HG02678 (cell line): ENCODE measurements at regions not wholly inside any gene's neighbourhood (a gene's known extent, or its start where the extent isn't known, plus 50 kb on each side); places are given as distances from the start of the nearest gene placed in this dataset.

Experiments
- ATAC-seq: cut with Tn5 transposase; IDR thresholded peaks from one replicate; pipeline ENCODE4 v1.9.1; 2021; ENCODE audit warnings: mild to moderate bottlenecking, moderate library complexity; ENCODE audit not compliant: unreplicated experiment

DNA sequence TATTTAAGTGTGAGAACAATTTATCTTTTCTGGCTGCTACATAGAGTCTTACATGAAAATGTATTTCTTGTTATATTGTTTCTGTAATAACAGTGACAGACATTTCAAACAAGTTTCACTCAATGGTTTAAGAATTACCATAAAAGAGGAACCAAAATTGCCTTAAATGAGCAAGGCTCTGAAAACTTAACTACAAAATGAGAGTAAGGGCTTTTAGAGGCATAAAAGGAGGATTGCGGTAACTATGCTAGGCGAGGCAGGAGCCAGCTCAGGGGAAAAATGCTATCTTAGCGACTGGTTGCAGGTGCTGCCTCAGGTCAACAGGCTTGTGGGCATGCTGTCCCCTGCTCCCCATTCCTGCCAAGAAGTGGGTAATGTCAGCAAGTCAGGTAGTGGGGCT is 81.7 kb upstream of the MSI2 start:
- peak; percentile 69 for ATAC-seq

DNA sequence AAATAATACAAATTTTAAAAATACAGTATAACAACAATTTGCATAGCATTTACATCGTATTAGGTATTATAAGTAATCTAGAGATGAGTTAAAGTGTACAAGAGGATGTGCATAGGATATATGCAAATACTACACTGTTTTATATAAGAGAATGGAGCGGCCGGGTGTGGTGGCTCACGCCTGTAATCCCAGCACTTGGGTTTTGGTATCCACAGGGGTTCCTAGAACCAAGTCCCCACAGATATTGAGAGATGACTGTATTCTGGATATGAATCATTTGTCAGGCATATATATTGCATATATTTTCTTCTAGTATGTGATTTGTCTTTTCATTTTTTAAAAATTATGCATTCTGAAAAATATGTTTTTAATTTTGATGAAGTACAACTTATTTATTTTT is 77.5 kb upstream of the MSI2 start:
- ATAC-seq, result no peak

DNA sequence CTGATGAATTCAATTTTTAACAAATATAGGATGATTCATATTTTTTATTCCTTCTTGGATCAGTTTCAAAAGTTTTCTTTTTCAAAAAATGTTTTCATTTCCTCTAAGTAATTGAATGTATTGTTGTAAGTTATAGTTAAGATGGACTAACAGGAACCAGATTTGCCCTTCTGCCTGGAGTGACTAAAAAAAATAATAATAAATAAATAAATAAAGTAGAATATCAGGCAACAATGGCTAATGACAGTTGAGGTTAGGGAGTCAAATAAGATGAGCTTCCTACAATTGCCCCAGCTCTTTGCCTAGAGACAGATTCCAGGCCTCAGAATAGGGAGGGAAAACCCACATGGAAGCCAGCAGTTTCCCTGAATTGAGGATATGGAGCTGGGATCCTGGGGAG is 73.7 kb upstream of the MSI2 start:
- no peak for ATAC-seq

DNA sequence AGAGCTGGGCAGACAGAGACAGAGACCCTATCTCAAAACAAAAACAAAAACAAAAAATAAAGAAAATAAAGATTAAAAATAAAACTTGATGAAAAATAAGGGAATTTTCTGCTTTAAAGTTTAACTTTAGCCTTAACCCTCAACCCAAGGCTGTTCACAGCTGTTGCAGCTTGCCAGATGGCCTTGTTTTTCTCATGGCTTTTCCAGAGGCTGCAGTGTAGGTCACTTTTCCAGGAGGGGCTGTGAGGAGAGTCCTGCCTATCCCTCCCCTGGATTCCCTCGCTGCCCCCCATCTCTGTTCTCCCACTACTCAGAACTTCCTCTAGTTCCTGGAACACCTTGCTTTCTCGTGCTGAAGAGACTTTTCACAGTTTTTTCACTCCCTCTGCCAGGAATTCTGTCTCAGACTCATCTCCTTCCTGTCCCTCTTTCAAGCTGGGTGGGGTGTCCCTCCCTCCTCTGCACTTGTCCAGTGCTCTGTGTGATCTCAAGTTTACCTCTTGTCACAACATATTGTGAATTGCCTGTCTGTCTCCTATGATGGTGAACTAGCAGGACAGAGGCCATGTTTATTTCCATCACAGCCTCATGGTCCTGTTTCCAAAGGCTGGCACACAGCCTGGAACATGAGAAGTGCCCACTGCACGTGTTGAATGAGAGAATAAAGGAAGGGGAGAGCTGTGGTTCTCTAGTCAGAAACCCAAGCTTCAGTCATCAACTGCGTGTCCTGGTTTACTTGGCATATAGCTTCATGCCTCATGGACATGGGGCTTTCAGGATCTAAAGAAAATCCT is 69.9 kb upstream of the MSI2 start:
- ATAC-seq, result no peak

DNA sequence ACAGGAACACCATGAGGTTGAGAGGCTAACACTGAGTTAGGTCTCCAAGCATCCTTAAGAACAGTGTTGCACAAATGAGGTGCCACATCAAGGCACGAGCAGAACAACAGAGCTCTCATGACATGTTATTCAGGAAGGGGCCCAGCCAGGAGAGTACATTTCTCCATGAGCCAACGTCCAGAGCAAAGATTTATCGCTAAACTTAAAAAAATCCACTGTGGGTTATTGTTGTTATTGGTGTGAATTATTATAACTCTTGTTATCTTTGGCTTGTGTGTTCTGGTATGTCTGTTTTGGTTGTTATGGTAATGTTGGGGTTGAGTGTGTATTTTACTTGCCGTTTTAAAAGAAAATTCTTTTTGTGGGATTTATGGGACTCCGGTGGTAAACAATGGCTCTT is 68.9 kb upstream of the MSI2 start:
- ATAC-seq, result no peak

DNA sequence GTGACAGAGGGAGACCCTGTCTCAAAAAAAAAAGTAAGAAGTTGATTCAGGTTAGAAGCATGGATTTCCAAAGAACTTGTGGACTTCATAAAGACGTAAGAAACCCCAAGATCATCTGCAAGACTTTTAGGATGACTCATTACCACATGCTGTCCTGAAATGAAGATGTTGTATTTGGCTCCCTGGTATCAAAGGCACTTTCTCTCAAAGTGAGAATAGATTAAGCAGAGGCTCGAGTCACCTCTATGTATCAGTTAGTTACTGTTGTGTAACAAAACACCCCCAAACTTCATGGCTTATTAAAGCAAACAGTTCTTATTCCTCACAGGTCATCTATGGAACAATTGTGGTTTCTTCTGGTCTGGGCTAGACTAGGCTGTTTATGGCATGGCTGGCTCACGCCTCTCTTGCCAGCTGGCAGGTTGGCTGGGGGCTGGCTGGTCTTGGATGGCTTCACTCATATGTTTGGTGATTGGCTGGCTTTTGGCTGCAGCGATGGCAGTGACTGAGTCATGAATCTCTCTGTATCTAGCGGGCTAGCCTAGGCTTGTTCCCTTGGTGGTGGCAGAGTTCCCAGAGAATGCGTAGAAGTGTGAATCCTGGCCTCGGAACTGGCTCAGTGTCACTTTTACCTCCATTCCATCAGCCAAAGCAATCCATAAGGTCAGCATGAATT is 60.4 kb upstream of the MSI2 start:
- ATAC-seq, result no peak

DNA sequence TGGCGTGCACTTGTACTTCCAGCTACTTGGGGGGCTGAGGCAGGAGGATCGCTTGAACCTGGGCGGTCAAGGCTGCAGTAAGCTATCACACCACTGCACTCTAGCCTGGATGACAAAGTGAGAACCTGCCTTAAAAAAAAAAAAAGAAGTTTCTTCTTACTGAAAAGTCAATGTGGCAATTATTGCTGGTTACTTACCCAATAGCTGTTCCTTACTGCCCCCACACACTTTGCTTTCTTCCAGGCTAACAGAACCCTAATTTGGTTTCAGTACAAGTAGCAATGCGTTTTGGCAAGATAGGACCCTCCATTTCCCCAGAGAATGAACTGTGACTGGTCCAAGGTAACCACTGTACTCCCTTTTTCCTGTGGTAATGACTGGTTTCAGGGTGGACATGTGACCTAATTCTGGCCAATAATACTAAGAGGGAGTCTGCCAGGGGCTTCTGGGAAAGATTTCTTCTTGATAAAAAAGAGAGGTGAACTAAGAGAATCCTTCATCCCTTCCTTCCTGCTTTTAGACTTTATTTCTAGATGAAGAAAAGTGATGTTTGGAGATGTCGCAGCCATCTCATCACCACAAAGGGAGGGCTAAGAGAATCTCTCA is 58.8 kb upstream of the MSI2 start:
- no peak for ATAC-seq

DNA sequence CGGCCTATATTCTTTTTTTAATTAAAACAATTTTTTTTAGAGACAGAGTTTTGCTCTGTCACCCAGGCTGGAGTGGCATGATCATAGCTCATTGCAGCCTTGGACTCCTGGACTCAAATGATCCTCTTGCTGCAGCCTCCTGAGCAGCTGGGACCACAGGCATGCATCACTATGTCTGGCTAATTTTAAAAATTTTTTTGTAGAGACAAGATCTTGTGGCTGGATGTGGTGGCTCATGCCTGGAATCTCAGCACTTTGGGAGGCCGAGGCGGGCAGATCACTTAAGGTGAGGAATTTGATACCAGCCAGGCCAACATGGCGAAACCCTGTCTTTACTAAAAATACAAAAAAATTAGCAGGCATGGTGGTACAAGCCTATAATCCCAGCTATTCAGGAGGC is 54.8 kb upstream of the MSI2 start:
- ATAC-seq, result no peak

DNA sequence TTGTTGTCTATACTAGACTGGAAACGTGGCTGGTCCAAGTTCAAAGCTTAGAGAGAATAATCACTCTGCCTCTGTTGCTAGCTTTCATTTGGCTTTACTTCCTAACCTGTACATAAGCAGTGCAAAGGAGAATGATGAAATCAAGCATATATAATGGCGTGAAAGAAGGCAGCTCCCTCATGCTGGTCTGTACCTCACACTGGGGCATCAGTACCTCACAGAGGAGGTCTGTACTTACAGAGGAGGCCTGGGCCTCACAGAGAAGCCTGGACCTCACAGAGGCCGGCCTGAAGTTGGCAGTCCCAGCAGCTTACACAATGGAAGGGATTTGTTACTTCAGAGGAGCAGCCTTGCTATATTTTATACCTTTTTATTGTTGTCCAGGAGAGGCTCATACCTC is 53.3 kb upstream of the MSI2 start:
- no peak for ATAC-seq
